T47D (cell line): ENCODE measurements at regions not wholly inside any gene's neighbourhood (a gene's known extent, or its start where the extent isn't known, plus 50 kb on each side); places are given as distances from the start of the nearest gene placed in this dataset.

Source experiments
- DNase-seq, 2 experiments: peaks; one replicate each; pipeline versions ENCODE4 v3.0.0 to v3.0.0-alpha.2; 2011 to 2012; ENCODE audit warnings: low read depth in 1 of 2, low spot score in 1 of 2
- JUND ChIP-seq: IDR thresholded peaks from 2 replicates; pipeline ENCODE4 v1.6.1; 2012; ENCODE audit warnings: low read depth
- in situ Hi-C: cut with HindIII; loops from 2 replicates; pipeline ENCODE4 v1.10.0; 2016; ENCODE audit warnings: low sequenced_read_pairs, low pct_unique_long_range_greater_than_20kb

- peak in 1 of 2 experiments; percentile 99 for DNase-seq
- TF ChIP-seq JUND: peak; percentile 94; the same call in 1 of the 2 replicates
- in situ Hi-C loops: no loop called here
These were observed 55.1 kb downstream of the KIF4B start for GRCh38 chr5:155068616-155069100.

GRCh38 chr5:155069961-155070360 lies 56.4 kb downstream of the KIF4B start:
- in situ Hi-C loops: no loop called here

GRCh38 chr5:155070781-155071180 lies 57.2 kb downstream of the KIF4B start:
- peak in 1 of 2 experiments; percentile 95 for DNase-seq
- TF ChIP-seq JUND: peak; percentile 87; the same call in 1 of the 2 replicates
- in situ Hi-C loops: no loop called here

More at GRCh38 chr5:155069961-155070360, 56.4 kb downstream of the KIF4B start:
- no peak for DNase-seq
- TF ChIP-seq JUND: no peak

GRCh38 chr5:155076379-155076778 lies 62.8 kb downstream of the KIF4B start:
- no peak for DNase-seq
- no peak for TF ChIP-seq JUND
- in situ Hi-C loops: no loop called here

GRCh38 chr5:155079698-155080097 lies 66.1 kb downstream of the KIF4B start:
- peak in 1 of 2 experiments; percentile 54 for DNase-seq
- TF ChIP-seq JUND: no peak
- in situ Hi-C loops: no loop called here

GRCh38 chr5:155080721-155081120 lies 67.2 kb downstream of the KIF4B start:
- in situ Hi-C loops: no loop called here
- 0 out of 2 replicates have a peak, but pooled peaks have one; percentile 33 for TF ChIP-seq JUND
- peak; percentile 30 to 95 for DNase-seq

- peak in 1 of 2 experiments; percentile 58 for DNase-seq
- no peak for TF ChIP-seq JUND
- in situ Hi-C loops: no loop called here
These were observed 68.1 kb downstream of the KIF4B start for GRCh38 chr5:155081618-155082017.

GRCh38 chr5:155082401-155082800 lies 68.8 kb downstream of the KIF4B start:
- in situ Hi-C loops: no loop called here
- TF ChIP-seq JUND: no peak
- DNase-seq: no peak

GRCh38 chr5:155085282-155085989 lies 71.9 kb downstream of the KIF4B start:
- in situ Hi-C loops: no loop called here
- no peak for TF ChIP-seq JUND
- DNase-seq: peak; percentile 63 to 97

- TF ChIP-seq JUND: no peak
- in situ Hi-C loops: no loop called here
- peak in 1 of 2 experiments; percentile 45 for DNase-seq
These were observed 73.5 kb downstream of the KIF4B start for GRCh38 chr5:155087036-155087435.

GRCh38 chr5:155088811-155089210 lies 75.3 kb downstream of the KIF4B start:
- in situ Hi-C loops: no loop called here
- DNase-seq: no peak
- TF ChIP-seq JUND: no peak

GRCh38 chr5:155089643-155090042 lies 76.1 kb downstream of the KIF4B start:
- in situ Hi-C loops: no loop called here
- no peak for DNase-seq
- no peak for TF ChIP-seq JUND

GRCh38 chr5:155091063-155091648 lies 77.6 kb downstream of the KIF4B start:
- in situ Hi-C loops: no loop called here
- TF ChIP-seq JUND: peak; percentile 70
- DNase-seq: peak in 1 of 2 experiments; percentile 91
